SW480 (cell line): ENCODE measurements at regions not wholly inside any gene's neighbourhood (a gene's known extent, or its start where the extent isn't known, plus 50 kb on each side); places are given as distances from the start of the nearest gene placed in this dataset.
A peak's percentile ranks its signal among the peaks of the same experiment; 100 is the strongest.

Experiments
- DNase-seq: peaks from one replicate; pipeline ENCODE4 v3.0.0-alpha.2; 2016; ENCODE audit warnings: low spot score

DNA sequence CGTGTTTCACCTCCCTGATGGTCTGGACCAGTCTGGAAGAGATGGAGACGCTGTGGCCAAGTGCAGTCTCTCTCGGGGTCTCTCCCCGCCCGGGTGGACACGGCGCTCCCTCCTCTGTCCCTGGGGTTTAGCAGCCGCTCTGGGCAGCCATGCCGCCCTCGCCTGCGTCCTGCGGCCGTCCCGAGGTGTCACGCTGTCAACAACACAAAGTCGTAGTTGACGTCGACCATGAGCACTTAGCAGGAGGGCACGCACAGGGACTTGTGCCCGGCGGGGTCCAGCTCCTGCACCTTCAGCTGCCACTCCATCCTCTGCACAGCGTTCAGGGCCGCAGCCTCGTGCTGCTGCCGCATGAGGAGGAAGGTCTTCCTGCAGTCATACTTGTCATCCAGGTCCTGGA lies 368.9 kb downstream of the CDH9 start:
- no peak for DNase-seq

DNA sequence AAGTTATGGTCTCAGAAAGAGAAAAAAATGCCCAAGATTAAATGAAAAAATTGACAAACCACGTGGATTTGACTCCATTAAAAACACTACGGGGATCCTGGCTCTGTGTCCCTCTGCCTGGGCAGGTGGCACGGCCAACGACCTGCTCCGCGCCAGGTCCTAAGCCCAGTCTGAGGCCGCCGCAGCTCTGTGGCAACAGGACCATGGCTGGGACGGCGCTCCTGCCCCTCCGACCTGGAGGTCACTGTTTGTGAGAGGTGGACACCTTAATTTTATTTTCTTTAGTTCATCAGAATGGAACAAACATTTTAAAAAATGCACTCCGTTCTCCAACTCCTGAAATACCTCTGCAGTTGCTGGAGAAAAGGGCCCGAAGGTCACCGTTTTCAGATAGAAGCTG lies 369.4 kb downstream of the CDH9 start:
- DNase-seq: no peak

DNA sequence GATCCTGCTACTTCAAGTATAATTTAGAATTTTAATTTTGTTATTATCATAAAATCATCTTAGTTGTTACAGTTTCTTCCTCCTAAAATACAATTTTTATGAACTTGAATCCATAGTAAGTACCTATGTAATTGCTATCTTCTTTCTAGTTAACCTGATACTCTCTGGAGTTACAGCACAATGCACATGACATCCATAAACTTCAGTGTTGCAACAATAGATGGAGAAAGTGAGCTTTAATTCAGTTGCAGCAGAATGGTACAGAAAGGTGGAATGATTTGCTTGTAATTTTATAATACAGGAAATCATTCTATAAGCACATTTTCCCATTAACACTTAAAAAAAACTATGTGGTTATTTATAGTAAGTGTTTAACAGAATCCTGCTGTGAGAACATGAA lies 372.0 kb downstream of the CDH9 start:
- no peak for DNase-seq

DNA sequence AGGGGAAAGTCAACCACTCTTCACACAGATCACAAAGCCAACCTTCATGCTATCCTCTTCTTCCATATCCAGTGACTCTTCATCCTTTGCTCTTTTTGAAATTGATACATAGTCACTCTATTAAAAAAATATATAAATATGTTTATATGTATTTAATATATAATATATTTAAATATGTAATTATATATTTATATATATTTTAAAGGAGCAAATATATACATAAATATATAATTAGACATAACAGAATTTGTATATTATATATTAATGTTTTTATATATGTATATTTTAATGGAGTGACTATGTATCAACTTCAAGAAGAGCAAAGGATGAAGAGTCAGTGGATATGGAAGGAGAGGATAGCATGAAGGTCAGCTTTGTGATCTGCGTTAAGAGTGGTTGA lies 374.9 kb downstream of the CDH9 start:
- no peak for DNase-seq

DNA sequence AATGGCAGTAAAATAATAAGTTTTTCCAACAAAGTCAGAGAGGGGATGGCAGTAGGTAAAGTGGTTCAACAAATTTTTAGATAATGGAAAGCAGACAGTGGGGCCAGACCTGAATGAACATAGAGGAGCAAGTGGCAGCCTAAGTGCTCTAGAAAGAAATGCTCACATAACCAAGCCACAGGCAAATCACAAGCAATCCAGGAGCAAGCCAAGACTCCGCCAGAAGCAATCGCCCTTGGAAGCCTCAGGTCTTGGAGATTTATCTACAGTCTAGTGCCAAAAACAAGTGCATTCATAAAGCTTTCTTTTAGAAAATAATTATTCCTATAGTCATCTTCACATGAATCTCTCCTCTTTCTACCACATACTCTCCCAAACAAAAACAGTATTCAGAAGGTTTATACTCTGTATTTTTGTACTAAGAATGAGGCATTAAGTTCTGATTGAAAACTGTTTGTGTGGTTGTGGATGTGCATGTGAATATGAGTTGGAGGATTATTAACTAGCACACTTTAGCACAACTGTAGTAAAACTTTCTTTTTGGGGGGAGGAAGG lies 375.5 kb downstream of the CDH9 start:
- DNase-seq: no peak

DNA sequence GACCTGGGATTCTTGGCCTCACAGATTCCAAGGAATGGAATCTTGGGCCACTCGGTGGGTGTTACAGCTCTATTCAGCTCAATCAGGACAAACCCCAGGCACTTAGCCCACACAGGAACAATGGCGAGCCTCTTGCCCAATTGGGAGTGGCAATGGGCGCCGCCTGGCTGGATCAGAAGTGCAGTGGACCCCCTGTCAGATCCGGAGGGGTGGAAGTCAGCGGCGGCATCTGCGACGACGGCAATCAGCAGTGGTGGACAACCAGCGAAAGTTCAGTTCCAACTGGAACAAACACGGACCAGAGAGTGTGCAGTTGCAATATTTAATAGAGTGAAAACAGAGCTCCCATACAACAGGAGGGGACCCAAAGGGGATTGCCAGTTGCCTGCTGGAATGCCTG lies 378.3 kb downstream of the CDH9 start:
- DNase-seq: no peak

DNA sequence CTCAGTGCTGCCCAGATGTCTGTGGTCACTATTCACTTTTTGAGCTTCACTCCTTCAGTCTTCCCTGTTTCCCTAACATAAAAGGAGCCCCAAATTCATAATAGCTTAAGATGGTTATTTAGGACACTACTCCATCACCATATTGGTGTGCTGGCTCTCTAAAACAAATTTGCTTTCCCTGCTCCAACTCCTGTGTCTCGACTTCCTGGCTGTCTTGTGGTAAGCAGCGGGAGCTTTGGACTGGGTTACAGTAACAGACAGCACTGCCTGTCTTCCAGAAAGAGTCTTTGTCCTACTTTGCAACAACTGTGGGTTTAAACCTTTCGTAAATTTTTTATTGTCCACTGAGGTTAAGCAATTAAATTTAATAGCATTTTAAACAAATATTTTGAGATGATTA lies 389.4 kb downstream of the CDH9 start:
- DNase-seq: no peak

DNA sequence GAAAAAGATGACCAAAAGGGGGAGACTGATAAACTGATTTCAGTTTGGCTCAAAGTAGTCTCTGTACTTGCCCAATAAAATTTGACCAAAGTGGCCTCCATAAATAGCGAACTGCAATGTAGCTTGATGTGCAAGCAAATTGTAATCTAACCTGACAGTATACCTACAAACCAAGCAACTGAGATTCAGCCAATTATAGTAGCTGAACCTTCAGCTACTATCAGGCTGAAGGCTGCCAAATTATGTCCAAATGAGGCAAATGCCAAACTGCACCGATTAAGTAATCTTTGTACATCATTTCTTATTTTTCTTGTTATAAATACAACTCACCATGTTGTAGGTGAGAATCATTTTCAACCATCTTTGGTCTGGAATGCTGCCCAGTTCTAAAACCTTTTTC lies 390.6 kb downstream of the CDH9 start:
- no peak for DNase-seq

DNA sequence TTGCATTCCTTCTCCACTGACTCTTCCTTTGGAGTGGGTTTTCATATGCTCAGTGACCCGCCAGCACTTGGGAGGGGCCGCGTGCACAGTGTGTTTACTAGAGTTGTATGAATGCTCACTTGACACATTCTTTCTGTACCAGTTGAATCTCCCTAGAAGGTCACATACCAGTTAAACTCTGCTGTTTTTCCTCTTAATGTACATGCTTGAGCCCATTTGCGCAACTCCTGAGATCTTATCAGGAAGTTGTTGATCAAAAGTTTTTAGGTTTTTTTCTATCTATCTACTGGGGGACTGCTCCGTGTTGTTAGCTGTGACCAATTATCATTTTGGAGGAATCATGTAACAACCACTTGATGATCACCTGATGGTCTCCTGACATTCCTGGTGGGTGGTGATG lies 392.7 kb downstream of the CDH9 start:
- no peak for DNase-seq

DNA sequence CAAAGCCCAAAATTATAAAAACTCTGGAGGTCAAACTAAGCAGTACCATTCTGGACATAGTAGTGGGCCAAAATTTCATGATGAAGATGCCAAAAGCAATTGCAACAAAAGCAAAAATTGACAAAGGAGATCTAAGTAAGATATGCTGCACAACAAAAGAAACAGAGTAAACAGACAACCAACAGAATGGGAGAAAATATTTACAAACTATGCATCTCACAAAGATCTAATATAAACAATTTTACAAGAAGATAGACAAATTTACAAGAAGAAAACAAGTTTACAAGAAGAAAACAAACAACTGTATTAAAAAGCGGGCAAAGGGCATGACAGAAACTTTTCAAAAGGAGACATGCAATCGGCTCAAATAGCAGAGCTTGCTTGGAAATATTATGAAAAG lies 396.9 kb downstream of the CDH9 start:
- no peak for DNase-seq

DNA sequence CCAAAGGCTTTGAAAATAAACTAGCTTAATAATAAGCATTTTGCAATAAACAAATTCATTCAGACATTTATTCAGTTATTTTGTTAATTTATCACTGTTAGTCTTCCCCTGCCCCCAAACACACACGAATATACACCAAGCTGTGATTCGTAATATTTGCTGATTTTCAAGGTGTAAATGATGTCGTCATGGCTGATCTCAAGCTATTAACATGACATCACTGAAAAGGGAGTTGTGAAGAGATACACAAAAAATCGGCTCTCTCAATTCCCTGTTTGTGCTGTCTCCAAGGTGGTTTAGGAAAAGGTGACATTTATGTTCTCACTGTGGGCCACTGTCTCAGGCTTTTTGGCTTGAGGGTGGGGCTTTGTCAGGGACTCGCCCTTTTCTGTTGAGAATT lies 413.3 kb downstream of the CDH9 start:
- DNase-seq: no peak

DNA sequence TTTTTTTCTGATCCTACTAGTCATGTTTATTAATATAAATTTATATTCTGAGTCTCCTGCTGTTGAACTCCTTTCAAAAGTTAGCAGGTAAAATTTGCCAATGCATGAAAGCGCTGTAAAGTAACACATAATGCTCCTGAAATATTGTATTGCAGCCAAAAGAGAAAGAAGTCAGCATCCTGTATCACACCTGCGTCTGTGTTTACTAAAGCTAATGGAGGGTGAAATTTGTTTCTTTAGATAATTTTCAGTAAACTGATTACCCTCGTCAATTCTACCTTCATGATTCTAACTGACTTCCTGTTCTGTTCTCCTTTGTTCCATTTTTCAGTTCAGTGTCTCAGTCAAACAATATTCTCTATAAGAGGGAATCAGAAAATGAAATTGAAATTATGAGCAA lies 415.4 kb downstream of the CDH9 start:
- DNase-seq: no peak

DNA sequence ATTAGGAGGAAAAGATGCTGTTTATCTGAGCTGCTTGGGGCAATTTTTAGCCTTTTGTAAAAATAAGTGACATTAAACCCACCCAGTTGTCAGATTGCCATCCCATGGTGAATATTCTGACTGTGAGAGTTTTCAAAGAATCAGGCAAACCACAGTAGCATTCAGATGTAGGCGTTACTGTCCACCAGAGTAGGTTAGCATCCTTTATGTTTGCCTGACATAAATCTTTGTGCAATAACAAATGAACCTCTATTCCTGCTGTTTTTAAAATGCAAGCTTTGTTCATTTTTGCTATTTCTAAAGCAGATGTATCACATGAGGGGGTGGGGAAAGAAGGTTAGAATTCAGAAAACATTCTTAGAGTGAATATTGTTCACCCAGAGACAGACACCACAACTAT lies 427.8 kb downstream of the CDH9 start:
- no peak for DNase-seq

DNA sequence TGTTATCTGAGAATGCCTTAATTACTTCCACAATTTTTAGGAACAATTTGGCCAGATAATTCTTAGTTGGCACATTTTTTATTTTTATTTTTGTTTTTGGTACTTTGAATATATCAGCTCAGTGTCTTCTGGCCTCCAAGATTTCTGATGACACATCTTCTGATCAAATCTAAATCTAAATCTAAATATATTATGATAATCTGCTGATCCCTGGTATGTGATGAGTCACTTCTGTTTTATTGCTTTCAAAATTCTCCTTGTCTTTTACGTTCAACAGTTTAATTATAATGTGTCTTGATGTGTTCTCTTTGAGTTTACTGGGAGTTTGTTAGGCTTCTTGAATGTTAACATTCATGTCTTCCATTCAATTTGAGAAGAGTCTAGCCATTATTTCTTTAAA lies 436.8 kb downstream of the CDH9 start:
- DNase-seq: no peak

DNA sequence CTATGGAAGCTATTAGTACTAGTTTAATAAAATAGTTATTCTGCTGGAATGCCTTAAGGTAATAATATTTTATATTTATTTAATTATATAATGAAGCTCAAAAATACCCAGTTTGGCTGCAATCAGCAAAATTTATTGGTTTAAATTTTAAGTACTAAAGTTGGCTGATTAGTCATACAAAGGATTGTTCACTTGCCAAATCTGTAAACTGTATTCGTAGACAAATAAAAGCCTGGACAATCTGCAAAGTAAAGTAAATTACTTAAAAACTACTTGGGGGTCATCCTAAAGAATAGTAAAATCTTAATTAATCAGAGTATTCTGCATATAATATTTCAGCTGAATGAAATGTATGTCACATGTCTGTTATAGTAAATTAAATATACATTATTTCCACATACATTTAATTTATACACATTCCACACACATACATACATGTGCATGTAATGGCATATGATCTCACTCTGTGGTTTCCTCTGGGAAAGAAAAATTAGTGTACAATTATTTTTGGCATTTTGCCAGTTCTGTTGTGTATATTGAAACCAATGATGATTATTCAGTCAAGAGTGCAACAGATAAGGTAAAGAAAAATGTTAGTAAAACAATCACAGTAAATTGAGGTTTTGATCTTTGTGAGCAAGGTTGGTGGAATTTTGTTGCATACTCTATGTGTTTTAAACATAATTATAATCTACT lies 455.9 kb downstream of the CDH9 start:
- no peak for DNase-seq

DNA sequence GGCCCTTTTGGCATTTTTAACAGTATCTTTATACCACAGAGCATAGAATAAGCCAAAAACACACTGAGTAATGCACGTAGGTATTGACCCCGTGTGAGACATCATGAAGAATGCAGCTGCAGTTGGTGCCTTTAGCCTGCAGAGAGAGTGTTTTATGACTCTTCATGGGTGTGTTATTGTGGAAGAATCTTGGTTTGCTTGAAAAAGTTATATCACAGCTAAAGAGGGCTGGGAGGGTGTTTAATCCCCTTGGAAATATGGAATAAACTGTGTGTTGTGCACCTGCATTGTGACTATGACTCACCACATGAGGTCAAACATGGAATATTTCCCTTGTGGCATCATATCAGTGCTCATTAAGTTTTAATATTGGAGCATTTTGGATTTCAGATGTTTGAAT lies 458.7 kb downstream of the CDH9 start:
- no peak for DNase-seq

DNA sequence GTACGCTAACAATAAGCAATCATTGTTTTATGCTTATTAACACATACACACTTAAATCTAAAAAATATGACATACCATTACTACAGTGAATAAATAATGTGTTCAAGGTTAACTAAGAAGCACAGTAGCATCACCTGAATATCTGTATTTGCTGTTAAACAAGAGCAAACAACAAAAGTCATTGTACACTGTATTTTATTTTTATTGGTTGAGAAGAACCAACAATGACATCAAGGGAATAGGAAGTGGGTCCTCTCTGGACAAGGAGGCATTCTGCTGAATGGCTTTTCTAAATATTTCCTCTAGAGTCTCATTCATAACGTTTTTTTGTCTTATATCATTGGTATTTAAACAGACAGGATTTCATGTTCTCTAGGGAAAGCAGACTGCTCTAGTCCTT lies 460.4 kb downstream of the CDH9 start:
- DNase-seq: no peak

DNA sequence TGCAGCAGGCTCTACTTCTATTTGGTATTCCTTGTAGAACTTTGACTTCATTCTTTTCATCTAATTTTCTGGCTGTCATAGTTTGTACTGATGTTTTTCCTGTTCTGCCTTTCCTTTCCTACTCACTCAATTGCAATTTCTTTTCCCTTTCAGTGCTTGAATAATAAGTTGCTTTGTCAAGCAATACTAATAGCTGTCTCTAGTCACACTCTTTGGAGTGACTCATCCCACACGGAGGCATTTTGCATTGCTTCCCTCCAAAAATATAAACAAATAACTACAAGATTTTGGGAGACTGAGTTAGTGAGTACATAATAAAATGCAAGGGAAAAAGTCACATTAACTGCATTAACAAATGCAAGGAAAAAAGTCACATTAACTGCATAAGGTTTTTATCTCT lies 465.9 kb downstream of the CDH9 start:
- no peak for DNase-seq

DNA sequence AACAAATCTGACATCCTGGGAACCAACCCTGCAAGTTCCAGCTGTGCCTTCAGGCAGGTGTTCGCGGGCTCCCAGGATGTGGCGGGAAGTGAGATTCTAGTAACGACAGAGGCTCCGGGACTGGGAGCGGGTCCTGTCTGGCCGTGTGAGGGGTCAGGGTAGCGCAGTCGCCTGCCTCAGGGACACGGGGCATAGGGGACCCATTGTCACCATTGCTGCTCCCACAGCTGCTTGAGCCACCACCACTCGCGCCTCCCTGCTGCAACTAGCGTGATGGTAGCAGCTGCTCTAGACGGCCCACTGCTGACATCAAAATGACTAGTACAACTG lies 468.5 kb downstream of the CDH9 start:
- no peak for DNase-seq

DNA sequence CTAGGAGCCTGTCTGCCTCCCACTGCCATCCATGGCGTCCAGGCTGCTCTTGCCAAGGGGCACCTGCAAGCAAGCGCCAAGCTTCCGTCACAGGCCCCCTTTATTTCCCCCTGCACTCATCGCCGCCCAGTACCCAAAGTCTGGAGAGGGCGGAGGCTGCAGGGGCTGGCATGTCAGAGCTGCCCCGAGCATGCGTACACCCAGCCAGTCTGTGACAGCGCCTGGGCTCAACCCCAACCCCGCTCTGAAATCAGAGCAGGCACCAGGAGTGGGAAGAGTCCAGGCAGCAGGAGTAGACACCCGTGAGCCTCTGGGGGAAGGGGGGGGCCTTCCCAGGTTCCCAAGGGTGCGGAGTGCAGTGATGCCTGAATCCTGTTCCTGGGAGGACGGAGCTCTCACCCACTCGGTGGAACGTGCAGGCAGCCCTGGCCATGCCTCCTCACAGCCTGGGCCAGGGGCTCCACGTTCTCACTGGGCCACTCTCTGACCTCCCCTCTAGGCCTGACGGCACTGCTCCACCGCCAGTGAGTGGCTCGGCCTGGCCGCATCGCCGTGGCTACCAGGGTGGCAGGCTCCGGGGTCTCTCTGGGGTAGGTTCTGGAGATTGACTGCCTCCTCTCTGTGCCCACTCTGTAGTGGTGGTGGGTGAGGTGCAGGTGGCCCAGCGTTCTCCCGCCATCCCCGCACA lies 469.0 kb downstream of the CDH9 start:
- DNase-seq: no peak

DNA sequence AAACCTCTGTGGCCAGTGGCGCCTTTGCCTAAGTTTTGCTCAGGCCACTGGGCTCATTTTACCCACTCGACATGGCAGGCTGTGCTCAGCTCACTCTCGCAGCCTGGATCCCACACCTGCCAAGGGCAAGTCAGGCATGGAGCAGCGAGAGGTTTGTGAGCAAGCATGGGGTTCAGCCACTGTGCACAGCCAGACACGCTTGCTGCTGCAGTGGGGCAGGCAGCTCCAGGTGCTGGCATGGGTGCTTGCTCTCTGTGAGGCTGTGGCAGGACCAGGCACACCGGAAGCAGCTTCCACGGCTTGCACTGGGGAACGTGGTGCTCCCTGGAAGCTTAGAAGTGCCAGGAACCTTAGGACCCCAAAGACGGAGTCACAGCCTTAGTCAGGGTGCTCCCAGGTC lies 470.1 kb downstream of the CDH9 start:
- DNase-seq: no peak

DNA sequence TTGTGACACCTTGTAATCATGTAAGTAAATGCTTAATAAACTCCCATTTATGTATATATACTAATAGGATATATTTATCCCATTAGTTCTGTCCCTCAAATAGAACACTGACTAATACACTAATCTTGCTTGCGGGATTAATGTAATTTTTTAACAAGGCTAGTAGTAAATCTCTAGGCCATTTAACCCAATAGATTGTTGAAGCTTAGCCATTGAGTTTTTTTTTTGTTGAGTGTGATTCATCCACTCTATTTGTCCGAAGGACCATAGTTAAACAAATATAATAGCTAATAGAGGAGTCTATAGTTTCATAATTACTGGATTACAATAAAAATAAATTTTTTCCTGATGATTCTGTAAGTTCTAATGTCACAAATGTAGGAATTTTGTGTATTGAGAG lies 474.4 kb downstream of the CDH9 start:
- no peak for DNase-seq

DNA sequence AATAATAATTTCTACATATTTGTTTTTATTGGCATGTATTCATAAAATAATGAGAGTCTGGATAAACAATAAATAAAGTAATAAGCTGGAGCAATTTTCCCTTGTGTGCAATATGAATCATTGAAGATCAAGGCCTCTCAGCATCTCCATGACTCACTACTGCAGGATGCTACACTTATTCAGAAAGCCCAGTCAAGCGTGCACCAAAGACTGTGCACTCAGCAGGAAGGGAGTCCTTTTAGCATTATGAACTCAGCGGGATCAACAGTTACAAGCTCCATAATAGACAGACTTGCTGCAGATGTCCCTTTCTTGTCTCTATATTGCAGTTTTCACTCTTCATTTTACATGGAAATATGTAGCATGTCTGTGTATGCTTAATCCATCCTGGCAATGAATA lies 485.3 kb downstream of the CDH9 start:
- DNase-seq: peak; percentile 3

DNA sequence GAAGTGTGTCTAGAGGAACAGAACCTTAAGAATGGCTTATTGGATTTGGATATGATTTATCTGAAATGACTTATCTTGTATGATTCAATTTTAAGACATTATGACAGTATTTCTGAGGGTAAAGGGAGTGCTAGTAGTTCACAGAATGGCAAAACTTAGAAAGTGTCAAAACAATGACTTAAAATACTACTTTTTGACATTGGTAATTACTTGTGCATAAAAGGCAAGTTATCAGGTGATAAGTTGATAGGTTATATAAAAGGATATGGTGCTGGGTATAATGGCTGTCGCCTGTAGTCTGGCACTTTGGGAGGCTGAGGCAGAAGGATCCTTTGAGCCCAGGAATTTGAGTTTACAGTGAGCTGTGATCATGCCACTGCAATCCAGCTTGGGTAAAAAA lies 494.4 kb downstream of the CDH9 start:
- DNase-seq: no peak
